ENCODE measurements at regions not wholly inside any gene's neighbourhood (a gene's known extent, or its start where the extent isn't known, plus 50 kb on each side); places are given as distances from the start of the nearest gene placed in this dataset.
A peak's percentile ranks its signal among the peaks of the same experiment; 100 is the strongest.

GRCh38 chr12:24078318-24078765 is 128.9 kb upstream of the SOX5 start (continued):
- TF ChIP-seq AHDC1 (CRISPR knock-in tag; IDR thresholded peaks at IDR 0.05; ENCODE audit: borderline replicate concordance) (peak; percentile 90), FOXP4 (CRISPR knock-in tag; IDR thresholded peaks at IDR 0.05) (peak; percentile 99), ZNF703 (CRISPR knock-in tag; IDR thresholded peaks at IDR 0.05; ENCODE audit: borderline replicate concordance) (no peak), FOXP1 (IDR thresholded peaks at IDR 0.05) (peak; percentile 66), FOXP1 (CRISPR knock-in tag; IDR thresholded peaks at IDR 0.05) (peak; percentile 96), TFAP4 (IDR thresholded peaks at IDR 0.05; ENCODE audit: borderline replicate concordance, low read depth) (peak; percentile 16; the same call in 1 of the 2 replicates), NKX3-1 (CRISPR knock-in tag; IDR thresholded peaks at IDR 0.05) (peak; percentile 39; the same call in 1 of the 2 replicates), THYN1 (CRISPR knock-in tag; IDR thresholded peaks at IDR 0.05; ENCODE audit: borderline replicate concordance, low read depth) (no peak), ASH2L (IDR thresholded peaks at IDR 0.05; ENCODE audit: insufficient read length, low read depth, low read length) (peak; percentile 64), TCF7L2 (IDR thresholded peaks at IDR 0.05; ENCODE audit: low read depth, low read length) (peak; percentile 38; the same call in 1 of the 2 replicates), TERF1 (CRISPR knock-in tag; IDR thresholded peaks at IDR 0.05) (no peak), ZNF772 (CRISPR knock-in tag; IDR thresholded peaks at IDR 0.05) (peak; percentile 81; the same call in 1 of the 2 replicates), SUZ12 (IDR thresholded peaks at IDR 0.05; ENCODE audit: low read depth, low read length) (no peak), ZBTB25 (CRISPR knock-in tag; IDR thresholded peaks at IDR 0.05) (peak; percentile 49; the same call in 1 of the 2 replicates), ESRRA (CRISPR knock-in tag; IDR thresholded peaks at IDR 0.05; ENCODE audit: low read depth) (0 out of 2 replicates have a peak, but pooled peaks have one; percentile 58), SNAI1 (CRISPR knock-in tag; IDR thresholded peaks at IDR 0.05; ENCODE audit: borderline replicate concordance) (no peak), ZNF275 (CRISPR knock-in tag; IDR thresholded peaks at IDR 0.05; ENCODE audit: borderline replicate concordance) (no peak)

All from HepG2 (cell line).